K562 (cell line): ENCODE measurements at regions not wholly inside any gene's neighbourhood (a gene's known extent, or its start where the extent isn't known, plus 50 kb on each side); places are given as distances from the start of the nearest gene placed in this dataset.

ENCODE experiments used
- DDX20 ChIP-seq: fragments of 450-650 bp; IDR thresholded peaks from 2 replicates; pipeline ENCODE4 v1.6.1; 2016; ENCODE audit warnings: missing genetic modification characterization, low read depth, mild to moderate bottlenecking, missing compliant biosample characterization, moderate library complexity
- IRF9 ChIP-seq: fragments of 450-650 bp; IDR thresholded peaks from 2 replicates; pipeline ENCODE4 v1.6.1; 2016; ENCODE audit warnings: missing biosample characterization, missing genetic modification characterization
- MGA ChIP-seq: fragments of 450-650 bp; IDR thresholded peaks from 2 replicates; pipeline ENCODE4 v1.6.1; 2016; ENCODE audit warnings: mild to moderate bottlenecking, moderate library complexity
- NCOA2 ChIP-seq, 2 experiments: fragments of 450-650 bp; IDR thresholded peaks; 2 replicates each; pipeline ENCODE4 v1.6.1; 2018; ENCODE audit warnings: mild to moderate bottlenecking in 2 of 2, moderate library complexity in 1 of 2; ENCODE audit not compliant: partially characterized antibody in 2 of 2
- NFATC3 ChIP-seq: fragments of 450-650 bp; IDR thresholded peaks from 2 replicates; pipeline ENCODE4 v1.6.1; 2017; ENCODE audit warnings: mild to moderate bottlenecking
- SNAPC5 ChIP-seq: fragments of 250-450 bp; sonication (Bioruptor Pico); IDR thresholded peaks from 2 replicates; pipeline ENCODE4 v1.8.0; 2021; ENCODE audit warnings: moderate library complexity, mild to moderate bottlenecking, inconsistent platforms
- ZNF398 ChIP-seq: fragments of 250-450 bp; sonication (Bioruptor Pico); IDR thresholded peaks from 2 replicates; pipeline ENCODE4 v1.8.0; 2021; ENCODE audit warnings: moderate library complexity, mild to moderate bottlenecking, inconsistent platforms

GRCh38 chr6:2346078-2346477 is 100.7 kb upstream of the GMDS start (continued):
- TF ChIP-seq MGA (no peak), DDX20 (tag) (no peak), NFATC3 (no peak), NCOA2 (IDR thresholded peaks at IDR 0.05; ENCODE audit: partially characterized antibody in 2 of 2) (no peak), ZNF398 (no peak), SNAPC5 (no peak), IRF9 (no peak)
